Common myeloid progenitor, CD34-positive (primary cell): ENCODE measurements at regions not wholly inside any gene's neighbourhood (a gene's known extent, or its start where the extent isn't known, plus 50 kb on each side); places are given as distances from the start of the nearest gene placed in this dataset.

Source experiments
- CTCF ChIA-PET: fragments of 350-600 bp; sonication (Branson Sonifier 250); formaldehyde crosslinking; loops from one replicate; lab custom pipeline; 2021; ENCODE audit warnings: antibody characterized with exemption; lab: Charles Lee
- POLR2A ChIA-PET: fragments of 350-600 bp; sonication (Branson Sonifier 250); formaldehyde crosslinking; loops from one replicate; lab custom pipeline; 2021; ENCODE audit warnings: antibody characterized with exemption; lab: Charles Lee
- DNase-seq, 3 donors: peaks; one replicate each; pipeline versions ENCODE4 v3.0.0 to v3.0.0-alpha.2; 2013
- H3K27ac ChIP-seq, 2 experiments: 1 replicate in 1 of 2; 2 replicates in 1 of 2; pipeline ENCODE4 v1.7.0; 2013; ENCODE audit warnings: inconsistent platforms in 2 of 2, low read length in 2 of 2, mild to moderate bottlenecking in 2 of 2, low read depth in 1 of 2, moderate library complexity in 1 of 2; ENCODE audit not compliant: severe bottlenecking in 2 of 2, insufficient read depth in 1 of 2, poor library complexity in 1 of 2
- H3K27me3 ChIP-seq, 5 experiments: replicated peaks in 2 of 5; 1 replicate in 3 of 5; 2 replicates in 2 of 5; pipeline versions ENCODE4 v1.6.1 to v1.7.0; 2013; ENCODE audit warnings: low read length in 4 of 5, mild to moderate bottlenecking in 2 of 5, moderate library complexity in 2 of 5, inconsistent platforms in 1 of 5; ENCODE audit not compliant: insufficient read depth in 5 of 5, control insufficient read depth in 4 of 5
- H3K36me3 ChIP-seq, 4 experiments: 1 replicate in 2 of 4; 2 replicates in 2 of 4; pipeline versions ENCODE4 v1.6.1 to v1.7.0; 2013; ENCODE audit warnings: low read length in 3 of 4, control low read depth in 1 of 4, mild to moderate bottlenecking in 1 of 4; ENCODE audit not compliant: control insufficient read depth in 4 of 4, insufficient read depth in 4 of 4
- H3K4me1 ChIP-seq, 4 experiments: 1 replicate in 3 of 4; 2 replicates in 1 of 4; pipeline versions ENCODE4 v1.6.1 to v1.7.1; 2013; ENCODE audit warnings: low read length in 3 of 4, mild to moderate bottlenecking in 3 of 4, control low read depth in 1 of 4, inconsistent platforms in 1 of 4, moderate library complexity in 1 of 4; ENCODE audit not compliant: control insufficient read depth in 4 of 4, insufficient read depth in 4 of 4; ENCODE audit errors: control extremely low read depth in 1 of 4
- H3K4me3 ChIP-seq, 7 experiments: 1 replicate in 4 of 7; 2 replicates in 3 of 7; pipeline versions ENCODE4 v1.5.1 to v1.7.0; 2013; ENCODE audit warnings: mild to moderate bottlenecking in 7 of 7, low read length in 6 of 7, moderate library complexity in 6 of 7, inconsistent platforms in 2 of 7, low read depth in 2 of 7, control low read depth in 1 of 7; ENCODE audit not compliant: insufficient read depth in 4 of 7, control insufficient read depth in 1 of 7; ENCODE audit errors: extremely low read depth in 1 of 7
- H3K9me3 ChIP-seq, 5 experiments: 1 replicate in 4 of 5; 2 replicates in 1 of 5; pipeline versions ENCODE4 v1.6.1 to v1.7.1; 2013; ENCODE audit warnings: low read length in 4 of 5, mild to moderate bottlenecking in 2 of 5, inconsistent platforms in 1 of 5, low read depth in 1 of 5, moderate library complexity in 1 of 5; ENCODE audit not compliant: control insufficient read depth in 4 of 5, insufficient read depth in 2 of 5; ENCODE audit errors: control extremely low read depth in 1 of 5
- WGBS: methylation state at CpG from one replicate; pipeline ENCODE4 v1.1.5; 2013; ENCODE audit not compliant: insufficient coverage; 5-methylcytosine and 5-hydroxymethylcytosine counted together

- no peak overlapping the region for H3K27ac ChIP-seq
Observed at GRCh38 chr15:68524753-68525584, 53.8 kb upstream of the CORO2B start.

GRCh38 chr15:68525815-68526214 lies 53.0 kb upstream of the CORO2B start:
- DNase-seq = no peak
- H3K4me3 ChIP-seq = no peak overlapping the region
- WGBS = no CpG with 5 or more reads among the region's 3 CpGs
- peaks cover 4 to 20% (median 14%) of the 10 kb centered on the region in 4 experiments for H3K4me1 ChIP-seq
- H3K27ac ChIP-seq = no peak overlapping the region
- H3K27me3 ChIP-seq = peaks cover 0 to 4% (median 0%) of the 10 kb centered on the region in 5 experiments
- CTCF ChIA-PET = interaction anchor here (1.0 to 1.6 kb wide), 2 partner anchors 8 to 12 kb away, joined by 3 read pairs; no protein-coding TSS in a partner anchor
- H3K36me3 ChIP-seq = no peaks in the 10 kb centered on the region
- H3K9me3 ChIP-seq = peaks cover 0 to 6% (median 0%) of the 10 kb centered on the region in 5 experiments
- POLR2A ChIA-PET = no interaction called here

More at GRCh38 chr15:68524753-68525584, 53.8 kb upstream of the CORO2B start:
- H3K36me3 ChIP-seq = no peaks in the 10 kb centered on the region
- H3K4me3 ChIP-seq = no peak overlapping the region
- POLR2A ChIA-PET = interaction anchor here (0.6 to 0.7 kb wide), 3 partner anchors 115 to 259 kb away, joined by 3 to 5 read pairs (median 4); no protein-coding TSS in a partner anchor
- H3K4me1 ChIP-seq = peaks cover 4 to 20% (median 14%) of the 10 kb centered on the region in 4 experiments
- 17% methylated on average over 1 of the region's 4 CpGs for WGBS
- peaks cover 0 to 2% (median 0%) of the 10 kb centered on the region in 5 experiments for H3K9me3 ChIP-seq
- DNase-seq = no peak
- peaks cover 0 to 4% (median 0%) of the 10 kb centered on the region in 5 experiments for H3K27me3 ChIP-seq
- CTCF ChIA-PET = interaction anchor here (0.6 to 1.6 kb wide), 3 partner anchors 8 to 25 kb away, joined by 3 to 4 read pairs (median 3); no protein-coding TSS in a partner anchor

GRCh38 chr15:68526269-68526668 lies 52.5 kb upstream of the CORO2B start:
- Histone ChIP-seq H3K4me3 (no peak overlapping the region), H3K27ac (no peak overlapping the region), H3K27me3 (peaks cover 0 to 4% (median 0%) of the 10 kb centered on the region in 5 experiments), H3K4me1 (peaks cover 4 to 20% (median 14%) of the 10 kb centered on the region in 4 experiments), H3K36me3 (no peaks in the 10 kb centered on the region), H3K9me3 (peaks cover 0 to 10% (median 0%) of the 10 kb centered on the region in 5 experiments)
- ChIA-PET POLR2A (no interaction called here), CTCF (interaction anchor here (1.2 to 1.6 kb wide), 3 partner anchors 12 to 399 kb away, joined by 3 read pairs; no protein-coding TSS in a partner anchor)
- DNase-seq = peak in 2 of 3 donors; percentile 22 to 36

- H3K27ac ChIP-seq = no peak overlapping the region
- H3K4me1 ChIP-seq = peaks cover 4 to 20% (median 14%) of the 10 kb centered on the region in 4 experiments
- no peak overlapping the region for H3K4me3 ChIP-seq
- peak in 2 of 3 donors; percentile 58 to 73 for DNase-seq
- WGBS = 50% methylated on average over 2 of the region's 2 CpGs
- CTCF ChIA-PET = interaction anchor here (1.2 to 1.6 kb wide), 3 partner anchors 11 to 399 kb away, joined by 3 read pairs; no protein-coding TSS in a partner anchor
- peaks cover 0 to 14% (median 0%) of the 10 kb centered on the region in 5 experiments for H3K9me3 ChIP-seq
- H3K27me3 ChIP-seq = peaks cover 0 to 2% (median 0%) of the 10 kb centered on the region in 5 experiments
- H3K36me3 ChIP-seq = no peaks in the 10 kb centered on the region
- POLR2A ChIA-PET = no interaction called here
Observed at GRCh38 chr15:68526784-68527183, 52.0 kb upstream of the CORO2B start.

GRCh38 chr15:68528626-68529290 lies 50.0 kb upstream of the CORO2B start:
- H3K36me3 ChIP-seq = no peaks in the 10 kb centered on the region
- CTCF ChIA-PET = interaction anchor here (0.6 kb wide), 1 partner anchor 177 kb away, joined by 3 read pairs; no protein-coding TSS in a partner anchor
- POLR2A ChIA-PET = no interaction called here
- H3K27ac ChIP-seq = no peak overlapping the region
- peak overlapping the region in 4 of 7 experiments; percentile 33 to 64 (median 42) for H3K4me3 ChIP-seq
- 0% methylated on average over 1 of the region's 6 CpGs for WGBS
- peaks cover 4 to 21% (median 14%) of the 10 kb centered on the region in 4 experiments for H3K4me1 ChIP-seq
- H3K27me3 ChIP-seq = peaks cover 0 to 3% (median 0%) of the 10 kb centered on the region in 5 experiments
- peak; percentile 42 to 72 (median 65) for DNase-seq
- peaks cover 0 to 31% (median 3%) of the 10 kb centered on the region in 5 experiments for H3K9me3 ChIP-seq
